ENCODE measurements at regions not wholly inside any gene's neighbourhood (a gene's known extent, or its start where the extent isn't known, plus 50 kb on each side); places are given as distances from the start of the nearest gene placed in this dataset.
"Not testable (repeated sequence)": the region's sequence is repeated elsewhere in the genome, so short reads cannot be mapped to it uniquely, and the experiment has no call there.

DNA sequence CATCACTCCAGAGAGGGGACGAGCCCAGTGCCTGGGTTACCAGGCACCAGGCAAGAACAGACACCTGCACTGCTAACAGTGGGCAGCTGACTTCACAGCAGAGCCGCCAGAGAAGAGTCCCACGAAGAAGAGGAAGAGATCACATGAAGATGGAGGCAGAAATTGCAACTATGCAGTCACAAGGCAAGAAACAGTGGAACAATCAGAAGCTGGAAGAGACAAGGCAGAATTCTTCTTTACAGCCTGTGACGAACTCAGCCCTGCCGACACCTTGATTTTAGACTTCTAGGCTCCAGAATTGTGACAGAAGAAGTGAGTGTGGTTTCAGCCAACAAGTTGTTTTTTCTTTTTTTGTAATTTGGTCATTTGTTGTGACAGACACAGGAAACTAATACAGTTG is 59.2 kb downstream of the IL12A start:
- no peak for DNase-seq (ENCODE audit: extremely low read depth, low read depth, low spot score)

DNA sequence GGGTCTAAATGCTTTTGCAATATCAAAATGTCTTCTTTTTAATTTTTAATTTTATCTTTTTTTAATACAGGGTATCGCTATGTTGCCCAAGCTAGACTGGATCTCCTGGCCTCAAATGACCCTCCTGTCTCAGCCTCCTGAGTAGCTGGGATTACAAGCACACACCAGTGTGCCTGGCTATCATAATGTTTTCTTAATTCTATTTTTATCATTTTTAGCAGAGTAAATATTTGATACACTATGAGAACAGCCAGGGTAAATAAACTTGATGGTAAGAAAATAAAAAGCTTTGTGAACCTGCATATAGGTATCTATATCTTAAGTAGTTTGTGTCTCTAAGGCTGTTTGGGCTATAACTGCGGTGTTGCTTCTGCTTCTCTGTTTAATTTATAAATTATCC is 60.4 kb downstream of the IL12A start:
- DNase-seq (ENCODE audit: extremely low read depth, low read depth, low spot score), result no peak

GRCh38 chr3:160049565-160049964 is 60.9 kb downstream of the IL12A start:
- DNase-seq (ENCODE audit: extremely low read depth, low read depth, low spot score), result no peak

DNA sequence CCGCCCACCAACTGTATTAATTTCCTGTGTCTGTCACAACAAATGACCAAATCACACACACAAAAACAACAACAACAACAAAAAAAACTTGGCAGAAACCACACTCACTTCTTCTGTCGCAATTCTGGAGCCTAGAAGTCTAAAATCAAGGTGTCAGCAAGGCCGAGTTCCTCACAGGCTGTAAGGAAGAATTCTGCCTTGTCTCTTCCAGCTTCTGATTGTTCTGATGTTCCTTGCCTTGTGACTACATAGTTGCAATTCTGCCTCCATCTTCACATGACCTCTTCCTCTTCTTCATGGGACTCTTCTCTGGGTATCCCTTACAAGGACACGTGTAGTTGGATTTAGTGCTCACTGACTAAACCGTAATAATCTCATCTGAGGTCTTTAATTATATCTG is 61.4 kb downstream of the IL12A start:
- DNase-seq (ENCODE audit: extremely low read depth, low read depth, low spot score), result no peak

GRCh38 chr3:160052385-160053047 is 63.9 kb downstream of the IL12A start:
- no peak for DNase-seq (ENCODE audit: extremely low read depth, low read depth, low spot score)

GRCh38 chr3:160053048-160053391 is 64.4 kb downstream of the IL12A start:
- no peak for DNase-seq (ENCODE audit: extremely low read depth, low read depth, low spot score)

DNA sequence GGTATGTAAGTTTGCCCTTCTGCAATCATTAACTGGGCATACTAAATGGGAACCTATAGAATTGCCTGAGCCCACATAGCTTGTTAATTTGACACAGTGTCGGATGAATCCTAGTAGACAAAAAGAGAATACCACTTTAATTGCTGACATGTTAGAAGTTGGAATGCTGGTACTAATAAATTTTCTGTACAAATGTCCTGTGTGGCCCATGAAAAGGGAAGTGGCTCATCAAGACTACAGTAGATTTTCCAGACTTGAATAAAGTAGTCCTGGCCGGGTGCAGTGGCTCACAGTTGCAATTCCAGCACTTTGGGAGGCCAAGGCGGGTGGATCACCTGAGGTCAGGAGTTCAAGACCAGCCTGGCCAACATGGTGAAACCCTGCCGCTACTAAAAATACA is 66.2 kb downstream of the IL12A start:
- DNase-seq (ENCODE audit: extremely low read depth, low read depth, low spot score), result not testable (repeated sequence)

DNA sequence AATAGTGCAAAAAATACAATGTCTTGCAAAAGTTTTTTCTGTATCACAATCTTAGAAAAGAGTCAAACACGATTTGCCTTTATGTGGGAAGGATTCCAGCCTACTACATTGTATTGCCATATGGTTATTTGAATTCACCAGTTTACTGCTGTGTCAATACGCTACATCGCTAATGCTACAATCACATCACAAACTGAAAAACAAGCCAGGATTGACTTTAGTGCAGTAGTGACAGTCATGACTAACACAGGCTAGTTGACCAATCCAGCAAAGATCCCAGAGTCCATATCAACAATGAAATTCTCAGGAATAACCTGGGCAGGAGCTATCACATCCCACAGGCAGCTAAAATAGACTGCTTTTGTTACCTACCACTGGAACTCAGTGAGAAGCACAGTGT is 67.0 kb downstream of the IL12A start:
- DNase-seq (ENCODE audit: extremely low read depth, low read depth, low spot score), result no peak

DNA sequence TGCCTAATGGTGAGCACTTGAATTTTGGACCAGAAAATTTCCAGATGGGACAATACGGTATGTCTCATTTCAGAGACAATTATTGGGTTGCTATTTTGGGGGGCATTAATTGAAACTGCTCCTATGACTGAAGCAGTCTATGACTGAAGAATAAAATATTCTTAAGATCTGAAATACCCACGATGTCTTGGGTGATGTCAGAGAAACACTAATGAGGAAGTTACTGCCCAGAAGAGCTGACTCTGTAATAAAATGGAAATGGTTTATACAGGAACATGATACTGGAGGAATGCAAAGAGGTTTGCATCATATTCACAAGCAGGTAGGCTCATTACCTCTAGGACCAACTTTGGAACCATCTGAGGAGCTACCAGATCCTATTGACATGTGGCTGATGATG is 68.7 kb downstream of the IL12A start:
- no peak for DNase-seq (ENCODE audit: extremely low read depth, low read depth, low spot score)

GRCh38 chr3:160060409-160061027 is 71.9 kb downstream of the IL12A start:
- DNase-seq (ENCODE audit: extremely low read depth, low read depth, low spot score), result no peak

GRCh38 chr3:160061525-160061924 is 72.9 kb downstream of the IL12A start:
- no peak for DNase-seq (ENCODE audit: extremely low read depth, low read depth, low spot score)

- no peak for DNase-seq (ENCODE audit: extremely low read depth, low read depth, low spot score)
These were observed 76.6 kb downstream of the IL12A start for GRCh38 chr3:160065282-160065681.

DNA sequence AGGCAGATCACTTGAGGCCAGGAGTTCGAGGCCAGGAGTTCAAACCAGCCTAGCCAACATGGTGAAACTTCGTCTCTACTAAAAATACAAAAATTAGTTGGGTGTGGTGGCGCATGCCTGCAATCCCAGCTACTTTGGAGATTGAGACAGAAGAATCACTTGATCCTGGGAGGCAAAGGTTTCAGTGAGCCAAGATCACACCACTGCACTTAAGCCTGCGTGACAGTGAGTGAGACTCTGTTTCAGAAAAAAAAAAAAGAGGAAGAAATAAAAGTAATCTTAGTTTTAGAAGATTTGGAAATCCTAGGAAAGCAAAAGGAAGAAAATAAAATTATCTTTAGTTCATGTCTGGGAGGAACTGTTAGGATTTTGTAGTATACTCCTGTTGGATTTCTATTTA is 77.2 kb downstream of the IL12A start:
- DNase-seq (ENCODE audit: extremely low read depth, low read depth, low spot score), result no peak

DNA sequence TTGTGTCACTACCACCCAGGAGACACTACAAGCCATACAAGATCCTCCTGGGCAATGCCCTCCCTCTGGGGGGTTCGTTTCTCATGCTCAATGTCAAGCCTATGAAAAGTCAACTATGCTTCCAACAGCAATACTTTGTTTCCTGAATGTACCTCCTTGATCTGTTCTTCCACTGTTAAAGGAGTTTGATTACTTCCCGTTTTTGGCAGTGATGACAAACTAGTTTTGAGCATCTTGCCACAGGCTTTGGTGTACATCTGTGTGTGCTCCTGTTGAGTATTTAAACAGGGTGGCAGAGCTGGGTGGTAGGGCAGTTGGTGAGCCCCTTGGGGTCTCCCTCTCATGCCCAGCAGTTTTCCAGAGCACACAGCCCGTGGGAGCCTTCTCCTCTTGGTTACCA is 81.4 kb downstream of the IL12A start:
- no peak for DNase-seq (ENCODE audit: extremely low read depth, low read depth, low spot score)

DNA sequence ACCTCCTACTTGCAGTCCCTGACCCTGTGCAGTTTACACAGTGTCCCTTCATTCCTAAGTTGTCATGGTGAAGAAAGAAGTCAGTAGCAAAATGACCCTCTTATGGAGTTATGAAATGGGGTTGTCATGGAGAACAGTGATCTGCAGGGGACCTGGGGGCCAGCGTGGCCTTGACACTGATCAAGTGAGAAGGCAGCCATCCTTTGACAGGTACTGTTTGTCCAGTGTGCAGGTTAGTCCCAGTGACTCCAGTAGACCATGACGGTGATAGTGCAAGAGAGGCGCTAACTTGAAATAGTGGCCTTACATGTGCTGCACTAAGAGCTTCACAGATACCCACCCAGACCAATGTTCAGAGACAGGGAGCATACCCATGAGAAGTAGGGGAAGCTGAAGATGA is 87.9 kb downstream of the IL12A start:
- no peak for DNase-seq (ENCODE audit: extremely low read depth, low read depth, low spot score)

GRCh38 chr3:160078533-160078932 is 89.9 kb downstream of the IL12A start:
- DNase-seq (ENCODE audit: extremely low read depth, low read depth, low spot score), result no peak

GRCh38 chr3:160081958-160082533 is 93.4 kb downstream of the IL12A start:
- DNase-seq (ENCODE audit: extremely low read depth, low read depth, low spot score), result no peak

GRCh38 chr3:160084998-160085397 is 96.4 kb downstream of the IL12A start:
- no peak for DNase-seq (ENCODE audit: extremely low read depth, low read depth, low spot score)

- no peak for DNase-seq (ENCODE audit: extremely low read depth, low read depth, low spot score)
These were observed 100.0 kb downstream of the IL12A start for GRCh38 chr3:160088492-160089137.

GRCh38 chr3:160090653-160091052 is 102.0 kb downstream of the IL12A start:
- no peak for DNase-seq (ENCODE audit: extremely low read depth, low read depth, low spot score)

DNA sequence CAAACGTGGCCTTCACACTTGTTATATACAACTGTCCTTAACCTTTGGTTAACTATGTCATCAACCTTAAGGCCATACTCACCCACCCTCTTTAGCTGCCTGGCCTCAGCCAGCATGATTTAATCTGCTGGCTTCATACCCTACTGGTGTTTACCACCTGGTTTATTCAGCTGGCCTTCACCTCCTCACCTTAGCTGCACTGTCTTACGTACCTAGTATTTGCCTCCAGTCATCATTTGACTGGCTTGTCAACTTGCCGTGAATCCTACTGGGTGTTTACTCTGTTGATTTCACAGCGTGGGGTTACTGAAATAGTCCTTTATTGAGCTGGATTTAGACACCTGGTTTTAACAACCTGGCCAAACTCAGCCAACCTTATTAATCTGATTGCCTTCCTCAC is 102.8 kb downstream of the IL12A start:
- no peak for DNase-seq (ENCODE audit: extremely low read depth, low read depth, low spot score)

GRCh38 chr3:160092760-160093159 is 104.1 kb downstream of the IL12A start:
- DNase-seq (ENCODE audit: extremely low read depth, low read depth, low spot score), result no peak
